ENCODE measurements at regions not wholly inside any gene's neighbourhood (a gene's known extent, or its start where the extent isn't known, plus 50 kb on each side); places are given as distances from the start of the nearest gene placed in this dataset.

- no peaks in the 10 kb centered on the region for H4K20me1 ChIP-seq (ENCODE audit: insufficient read depth)
- H3K9ac ChIP-seq: no peak overlapping the region
- no peak overlapping the region for H3K27ac ChIP-seq
- no peak overlapping the region for H3K4me3 ChIP-seq (IDR thresholded peaks at IDR 0.05; ENCODE audit: insufficient read depth, low read depth, low read length)
- TF ChIP-seq CTCF (conservative IDR thresholded peaks at IDR 0.05; ENCODE audit: low read depth, low read length): no peak
- H3K79me2 ChIP-seq (ENCODE audit: insufficient read depth, low read depth): no peaks in the 10 kb centered on the region
- H3K4me1 ChIP-seq (ENCODE audit: low read depth, poor library complexity, severe bottlenecking): peaks cover 3% of the 10 kb centered on the region
- H2AFZ ChIP-seq (ENCODE audit: low read depth): peak overlapping the region; percentile 32; the same call in 1 of the 2 replicates
- H3K27me3 ChIP-seq (ENCODE audit: insufficient read depth, low read depth): no peaks in the 10 kb centered on the region
- H3K36me3 ChIP-seq (ENCODE audit: insufficient read depth): no peaks in the 10 kb centered on the region
- H3K4me2 ChIP-seq: peak overlapping the region; percentile 37; the same call in 1 of the 2 replicates
These were observed 1516.6 kb upstream of the AGA start for GRCh38 chr4:178958725-178959440.

GRCh38 chr4:178963446-178964045 is 1521.3 kb upstream of the AGA start:
- Histone ChIP-seq H3K27ac (no peak overlapping the region), H3K4me2 (no peak overlapping the region), H3K36me3 (ENCODE audit: insufficient read depth) (no peaks in the 10 kb centered on the region), H3K4me3 (IDR thresholded peaks at IDR 0.05; ENCODE audit: insufficient read depth, low read depth, low read length) (no peak overlapping the region), H4K20me1 (ENCODE audit: insufficient read depth) (no peaks in the 10 kb centered on the region), H3K27me3 (ENCODE audit: insufficient read depth, low read depth) (no peaks in the 10 kb centered on the region), H3K79me2 (ENCODE audit: insufficient read depth, low read depth) (no peaks in the 10 kb centered on the region), H2AFZ (ENCODE audit: low read depth) (no peak overlapping the region), H3K9ac (no peak overlapping the region), H3K4me1 (ENCODE audit: low read depth, poor library complexity, severe bottlenecking) (peaks cover 3% of the 10 kb centered on the region)
- TF ChIP-seq CTCF (conservative IDR thresholded peaks at IDR 0.05; ENCODE audit: low read depth, low read length): no peak

GRCh38 chr4:178966644-178967043 is 1524.4 kb upstream of the AGA start:
- no peak overlapping the region for H2AFZ ChIP-seq (ENCODE audit: low read depth)
- H3K4me3 ChIP-seq (IDR thresholded peaks at IDR 0.05; ENCODE audit: insufficient read depth, low read depth, low read length): no peak overlapping the region
- H4K20me1 ChIP-seq (ENCODE audit: insufficient read depth): no peaks in the 10 kb centered on the region
- H3K36me3 ChIP-seq (ENCODE audit: insufficient read depth): no peaks in the 10 kb centered on the region
- H3K4me1 ChIP-seq (ENCODE audit: low read depth, poor library complexity, severe bottlenecking): no peaks in the 10 kb centered on the region
- no peak overlapping the region for H3K27ac ChIP-seq
- no peak overlapping the region for H3K4me2 ChIP-seq
- H3K79me2 ChIP-seq (ENCODE audit: insufficient read depth, low read depth): no peaks in the 10 kb centered on the region
- no peak for TF ChIP-seq CTCF (conservative IDR thresholded peaks at IDR 0.05; ENCODE audit: low read depth, low read length)
- no peak overlapping the region for H3K9ac ChIP-seq
- no peaks in the 10 kb centered on the region for H3K27me3 ChIP-seq (ENCODE audit: insufficient read depth, low read depth)

- H3K4me1 ChIP-seq (ENCODE audit: low read depth, poor library complexity, severe bottlenecking): no peaks in the 10 kb centered on the region
- H4K20me1 ChIP-seq (ENCODE audit: insufficient read depth): no peaks in the 10 kb centered on the region
- no peak overlapping the region for H3K4me2 ChIP-seq
- no peak overlapping the region for H3K9ac ChIP-seq
- no peaks in the 10 kb centered on the region for H3K27me3 ChIP-seq (ENCODE audit: insufficient read depth, low read depth)
- no peak overlapping the region for H3K27ac ChIP-seq
- no peak for TF ChIP-seq CTCF (conservative IDR thresholded peaks at IDR 0.05; ENCODE audit: low read depth, low read length)
- H2AFZ ChIP-seq (ENCODE audit: low read depth): no peak overlapping the region
- no peaks in the 10 kb centered on the region for H3K36me3 ChIP-seq (ENCODE audit: insufficient read depth)
- H3K79me2 ChIP-seq (ENCODE audit: insufficient read depth, low read depth): no peaks in the 10 kb centered on the region
- H3K4me3 ChIP-seq (IDR thresholded peaks at IDR 0.05; ENCODE audit: insufficient read depth, low read depth, low read length): no peak overlapping the region
These were observed 1528.3 kb upstream of the AGA start for GRCh38 chr4:178970433-178971140.

All from KMS-11 (cell line).